ENCODE measurements at regions not wholly inside any gene's neighbourhood (a gene's known extent, or its start where the extent isn't known, plus 50 kb on each side); places are given as distances from the start of the nearest gene placed in this dataset.

GRCh38 chr5:30604648-30605262, 588.7 kb upstream of the CDH6 start:
- H3K4me1 ChIP-seq = no peaks in the 10 kb centered on the region

GRCh38 chr5:30600892-30601291, 592.6 kb upstream of the CDH6 start:
- intact Hi-C loops (cut with micrococcal nuclease) = no loop called here
- no peak for DNase-seq
- Histone ChIP-seq H3K27me3 (ENCODE audit: low read depth) (no peaks in the 10 kb centered on the region), H3K9me3 (replicated peaks) (peaks cover 9% of the 10 kb centered on the region), H3K4me1 (no peaks in the 10 kb centered on the region), H3K36me3 (no peaks in the 10 kb centered on the region), H3K4me3 (no peak overlapping the region), H3K27ac (replicated peaks) (no peak overlapping the region)
- no peak for TF ChIP-seq CTCF (IDR thresholded peaks at IDR 0.05; ENCODE audit: borderline replicate concordance)

More at GRCh38 chr5:30604648-30605262, 588.7 kb upstream of the CDH6 start:
- no peak for DNase-seq
- Histone ChIP-seq H3K4me3 (no peak overlapping the region), H3K27me3 (ENCODE audit: low read depth) (no peaks in the 10 kb centered on the region), H3K9me3 (replicated peaks) (peaks cover 18% of the 10 kb centered on the region), H3K27ac (replicated peaks) (no peak overlapping the region), H3K36me3 (no peaks in the 10 kb centered on the region)
- no peak for TF ChIP-seq CTCF (IDR thresholded peaks at IDR 0.05; ENCODE audit: borderline replicate concordance)
- intact Hi-C loops (cut with micrococcal nuclease) = no loop called here

GRCh38 chr5:30596495-30597064, 596.9 kb upstream of the CDH6 start:
- intact Hi-C loops (cut with micrococcal nuclease) = no loop called here
- H3K27ac ChIP-seq (replicated peaks) = no peak overlapping the region
- H3K9me3 ChIP-seq (replicated peaks) = peaks cover 11% of the 10 kb centered on the region
- H3K4me1 ChIP-seq = no peaks in the 10 kb centered on the region
- no peaks in the 10 kb centered on the region for H3K27me3 ChIP-seq (ENCODE audit: low read depth)
- no peak for TF ChIP-seq CTCF (IDR thresholded peaks at IDR 0.05; ENCODE audit: borderline replicate concordance)
- H3K4me3 ChIP-seq = no peak overlapping the region
- no peaks in the 10 kb centered on the region for H3K36me3 ChIP-seq
- DNase-seq = no peak

- no peak for DNase-seq
- Histone ChIP-seq H3K4me1 (no peaks in the 10 kb centered on the region), H3K9me3 (replicated peaks) (peaks cover 6% of the 10 kb centered on the region), H3K27ac (replicated peaks) (no peak overlapping the region), H3K4me3 (no peak overlapping the region), H3K27me3 (ENCODE audit: low read depth) (no peaks in the 10 kb centered on the region), H3K36me3 (no peaks in the 10 kb centered on the region)
- no peak for TF ChIP-seq CTCF (IDR thresholded peaks at IDR 0.05; ENCODE audit: borderline replicate concordance)
- intact Hi-C loops (cut with micrococcal nuclease) = no loop called here
Observed at GRCh38 chr5:30594331-30594730, 599.2 kb upstream of the CDH6 start.

- Histone ChIP-seq H3K9me3 (replicated peaks) (peaks cover 6% of the 10 kb centered on the region), H3K4me1 (no peaks in the 10 kb centered on the region), H3K4me3 (no peak overlapping the region), H3K27ac (replicated peaks) (no peak overlapping the region), H3K36me3 (no peaks in the 10 kb centered on the region), H3K27me3 (ENCODE audit: low read depth) (no peaks in the 10 kb centered on the region)
- DNase-seq = no peak
- no peak for TF ChIP-seq CTCF (IDR thresholded peaks at IDR 0.05; ENCODE audit: borderline replicate concordance)
- intact Hi-C loops (cut with micrococcal nuclease) = no loop called here
Observed at GRCh38 chr5:30592833-30593232, 600.7 kb upstream of the CDH6 start.

Measured in left ventricle myocardium inferior (tissue), 1 donor.